GM12865 (cell line): ENCODE measurements at regions not wholly inside any gene's neighbourhood (a gene's known extent, or its start where the extent isn't known, plus 50 kb on each side); places are given as distances from the start of the nearest gene placed in this dataset.

Experiments
- DNase-seq: peaks from one replicate; pipeline ENCODE4 v3.0.0; 2010; ENCODE audit warnings: low read depth
- H3K4me3 ChIP-seq: 2 replicates; pipeline ENCODE4 v1.5.1; 2011; ENCODE audit warnings: mild to moderate bottlenecking, low read depth, low read length, control low read depth
- TF ChIP-seq, protein P1 (sequence below): IDR thresholded peaks from 2 replicates; pipeline ENCODE4 v1.5.1; 2011; ENCODE audit warnings: low read length, control low read depth, low read depth, inconsistent platforms; ENCODE audit not compliant: insufficient read depth; ENCODE audit errors: missing control alignments

DNA sequence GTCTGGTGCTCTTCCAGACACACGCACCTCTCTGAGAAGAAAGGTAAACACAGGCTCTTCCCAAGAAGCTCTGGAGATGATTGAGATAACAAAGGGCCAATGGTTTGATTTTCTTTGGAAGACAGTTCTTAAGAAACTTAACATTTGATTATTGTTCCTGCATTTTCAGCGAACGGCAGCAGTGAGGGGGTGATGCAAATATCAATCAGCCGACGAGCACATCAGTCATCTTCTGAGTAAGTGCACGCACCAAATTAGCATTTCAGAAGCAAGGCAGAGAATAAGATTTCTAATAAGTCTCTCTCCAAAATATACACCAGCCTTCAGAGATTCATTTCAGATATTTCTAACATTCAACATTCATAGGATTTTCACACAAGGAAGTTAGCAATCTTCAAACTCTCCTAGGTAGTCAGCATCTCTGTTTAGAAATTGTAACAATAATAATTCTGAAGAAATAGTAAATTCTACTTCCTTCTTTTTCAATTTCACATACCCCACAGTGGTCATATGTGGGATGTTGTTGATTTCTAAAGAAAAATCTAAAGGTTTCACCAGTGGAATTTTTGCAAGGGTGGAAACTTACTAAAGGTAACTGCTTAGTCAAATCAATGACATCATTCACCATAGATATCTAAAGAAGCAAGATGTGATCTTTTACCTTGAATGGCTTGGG lies 250.3 kb downstream of the SEC61B start:
- DNase-seq: no peak
- TF ChIP-seq, protein P1, sequence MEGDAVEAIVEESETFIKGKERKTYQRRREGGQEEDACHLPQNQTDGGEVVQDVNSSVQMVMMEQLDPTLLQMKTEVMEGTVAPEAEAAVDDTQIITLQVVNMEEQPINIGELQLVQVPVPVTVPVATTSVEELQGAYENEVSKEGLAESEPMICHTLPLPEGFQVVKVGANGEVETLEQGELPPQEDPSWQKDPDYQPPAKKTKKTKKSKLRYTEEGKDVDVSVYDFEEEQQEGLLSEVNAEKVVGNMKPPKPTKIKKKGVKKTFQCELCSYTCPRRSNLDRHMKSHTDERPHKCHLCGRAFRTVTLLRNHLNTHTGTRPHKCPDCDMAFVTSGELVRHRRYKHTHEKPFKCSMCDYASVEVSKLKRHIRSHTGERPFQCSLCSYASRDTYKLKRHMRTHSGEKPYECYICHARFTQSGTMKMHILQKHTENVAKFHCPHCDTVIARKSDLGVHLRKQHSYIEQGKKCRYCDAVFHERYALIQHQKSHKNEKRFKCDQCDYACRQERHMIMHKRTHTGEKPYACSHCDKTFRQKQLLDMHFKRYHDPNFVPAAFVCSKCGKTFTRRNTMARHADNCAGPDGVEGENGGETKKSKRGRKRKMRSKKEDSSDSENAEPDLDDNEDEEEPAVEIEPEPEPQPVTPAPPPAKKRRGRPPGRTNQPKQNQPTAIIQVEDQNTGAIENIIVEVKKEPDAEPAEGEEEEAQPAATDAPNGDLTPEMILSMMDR: no peak
- H3K4me3 ChIP-seq: no peak overlapping the region

DNA sequence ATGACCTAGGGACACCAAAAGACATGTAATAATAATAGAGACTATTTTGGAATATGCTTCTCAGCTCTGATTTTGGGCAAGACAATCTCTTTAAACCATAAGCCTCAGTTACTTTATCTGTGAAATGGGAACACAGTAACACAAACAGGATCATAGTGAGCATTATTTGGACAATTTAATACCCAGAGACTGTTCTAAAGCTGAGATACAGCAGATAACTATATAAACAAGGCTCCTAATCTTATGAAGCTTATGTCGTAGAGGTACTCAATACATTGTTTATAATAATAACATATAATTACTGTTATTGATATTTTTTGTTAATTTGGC lies 250.8 kb downstream of the SEC61B start:
- H3K4me3 ChIP-seq: no peak overlapping the region
- no peak for DNase-seq
- TF ChIP-seq, protein P1: no peak

DNA sequence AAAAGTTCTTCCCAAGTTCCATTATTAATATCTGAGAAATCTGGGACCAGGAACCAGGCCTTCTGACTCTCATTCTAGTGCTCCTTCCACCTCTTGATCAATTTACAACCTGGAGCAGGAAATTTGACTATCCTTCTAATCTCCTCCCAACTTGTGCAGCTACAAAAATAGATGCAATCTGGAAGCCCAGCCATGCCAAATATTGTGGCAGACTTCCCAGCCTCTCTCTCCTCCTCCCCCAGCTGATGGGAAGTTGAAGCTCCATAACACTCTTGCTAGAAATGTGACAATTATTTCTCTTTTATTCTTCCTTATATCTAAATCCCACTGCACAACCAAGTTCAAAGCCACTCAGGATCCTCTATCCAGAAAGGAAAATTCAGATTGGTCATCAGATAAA lies 252.1 kb downstream of the SEC61B start:
- TF ChIP-seq, protein P1: no peak
- no peak overlapping the region for H3K4me3 ChIP-seq
- no peak for DNase-seq

DNA sequence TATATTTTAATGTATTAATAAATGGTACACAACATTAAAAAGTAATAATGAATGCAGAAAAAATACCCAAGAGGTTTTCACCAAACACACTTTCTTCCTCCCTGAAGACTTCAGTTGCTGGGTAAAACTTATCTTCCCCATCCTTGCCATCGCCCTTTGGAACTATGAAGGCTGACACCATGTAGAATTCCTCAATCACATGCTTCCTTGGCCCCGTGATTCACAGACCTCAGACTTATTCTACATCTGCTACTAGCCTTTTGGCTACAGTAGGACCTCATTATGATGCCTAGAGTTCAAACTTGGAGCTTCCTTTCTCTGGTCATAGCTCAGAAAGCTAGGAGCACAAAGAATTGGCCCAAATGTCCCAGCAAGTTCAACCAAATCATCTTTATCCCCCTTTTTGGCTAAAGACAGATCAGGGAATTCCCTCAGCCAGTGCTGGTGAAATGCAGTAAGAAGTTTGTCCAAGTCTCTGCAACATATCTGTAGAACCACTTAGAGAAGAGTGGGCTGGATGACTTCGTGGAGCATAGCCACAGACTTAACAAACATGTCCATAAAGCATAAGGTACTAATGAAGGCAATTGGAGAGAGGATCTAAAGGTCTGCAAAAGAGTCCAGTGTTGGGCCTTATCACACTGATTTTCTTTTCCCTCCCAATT lies 253.5 kb downstream of the SEC61B start:
- H3K4me3 ChIP-seq: no peak overlapping the region
- DNase-seq: no peak
- TF ChIP-seq, protein P1: no peak

DNA sequence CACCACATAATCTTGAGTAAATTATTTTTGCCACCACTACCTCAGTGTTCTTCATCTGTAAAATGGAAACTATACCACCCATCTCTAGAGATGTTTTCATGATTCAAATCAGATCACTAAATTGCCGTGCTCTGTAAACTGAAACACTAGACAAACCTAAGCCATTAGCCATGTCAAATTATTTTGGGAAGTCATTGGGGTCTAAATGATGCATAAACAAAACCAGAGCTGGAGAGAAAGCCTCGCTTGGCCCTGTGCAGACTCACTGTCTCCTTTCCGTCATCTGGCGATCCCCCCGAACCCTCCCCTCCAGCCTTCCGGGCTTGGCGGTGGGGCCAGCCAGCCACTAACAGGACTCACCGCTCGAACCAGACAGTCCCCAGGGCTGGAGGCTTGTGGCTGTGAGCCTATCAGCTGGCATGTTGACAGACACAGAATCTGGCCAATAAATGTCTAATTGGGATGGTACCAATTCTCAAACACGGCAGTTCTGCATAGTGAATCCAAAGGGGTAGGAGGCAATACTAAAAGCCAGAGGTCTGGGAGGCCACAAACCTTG lies 256.5 kb downstream of the SEC61B start:
- no peak overlapping the region for H3K4me3 ChIP-seq
- peak; percentile 29 for DNase-seq
- TF ChIP-seq, protein P1: no peak

DNA sequence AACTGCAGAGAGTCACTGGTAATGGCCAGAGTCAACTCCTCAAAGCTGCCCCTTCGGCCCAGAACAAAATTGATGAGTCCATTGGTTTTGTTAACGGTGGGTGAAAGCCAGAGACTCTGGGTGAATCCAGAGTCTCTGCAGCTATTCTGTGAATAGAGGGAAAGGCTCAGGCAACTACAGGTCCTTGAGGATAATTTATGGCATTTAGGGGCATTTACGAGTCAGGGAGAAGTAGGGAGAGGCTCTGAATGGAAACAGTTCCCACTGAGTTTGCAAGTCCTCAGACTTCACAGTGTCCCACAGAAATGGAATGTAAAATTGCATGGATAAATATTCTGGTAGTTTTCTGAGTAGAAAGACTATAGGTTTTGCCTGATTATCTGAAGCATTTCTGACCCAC lies 257.8 kb downstream of the SEC61B start:
- no peak for DNase-seq
- TF ChIP-seq, protein P1: no peak
- no peak overlapping the region for H3K4me3 ChIP-seq
